ENCODE measurements at regions not wholly inside any gene's neighbourhood (a gene's known extent, or its start where the extent isn't known, plus 50 kb on each side); places are given as distances from the start of the nearest gene placed in this dataset.
"Not testable (repeated sequence)": the region's sequence is repeated elsewhere in the genome, so short reads cannot be mapped to it uniquely, and the experiment has no call there.

GRCh38 chr3:16077681-16078080 lies 96.8 kb upstream of the GALNT15 start:
- DNase-seq, result not testable (repeated sequence)

GRCh38 chr3:16079519-16079918 lies 95.0 kb upstream of the GALNT15 start:
- DNase-seq, result no peak

GRCh38 chr3:16081661-16082060 lies 92.8 kb upstream of the GALNT15 start:
- no peak for DNase-seq

DNA sequence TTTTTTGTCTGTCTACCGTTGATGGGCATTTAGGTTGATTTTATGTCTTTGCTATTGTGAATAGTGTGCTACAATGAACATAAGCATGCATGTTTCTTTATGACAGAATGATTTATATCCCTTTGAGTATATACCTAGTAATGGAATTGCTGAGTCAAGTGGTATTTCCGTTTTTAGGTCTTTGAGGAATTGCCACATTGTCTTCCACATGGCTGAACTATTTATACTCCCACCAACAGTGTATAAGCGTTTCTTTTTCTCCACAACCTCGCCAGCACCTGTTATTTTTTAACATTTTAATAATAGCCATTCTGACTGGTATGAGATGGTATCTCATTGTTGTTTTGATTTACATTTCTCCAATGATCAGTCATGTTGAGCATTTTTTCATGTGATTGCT lies 89.6 kb upstream of the GALNT15 start:
- DNase-seq, result no peak

DNA sequence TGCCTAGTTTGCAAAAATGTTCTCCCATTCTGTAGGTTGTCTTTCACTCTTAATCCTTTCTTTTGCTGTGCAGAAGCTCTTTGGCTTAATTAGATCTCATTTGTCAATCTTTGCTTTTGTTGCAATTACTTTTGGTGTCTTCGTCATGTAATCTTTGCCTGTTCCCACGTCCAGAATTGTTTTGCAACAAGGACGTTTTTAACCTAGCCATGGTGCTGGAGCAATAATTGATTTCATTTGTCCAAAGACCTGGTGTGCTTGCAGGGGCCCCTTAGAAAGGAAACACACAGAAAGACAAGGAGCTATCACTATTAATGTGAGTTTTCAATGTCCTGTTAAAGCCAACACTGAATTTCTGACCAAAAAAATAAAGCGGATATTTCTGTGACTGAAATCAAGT lies 89.1 kb upstream of the GALNT15 start:
- no peak for DNase-seq

DNA sequence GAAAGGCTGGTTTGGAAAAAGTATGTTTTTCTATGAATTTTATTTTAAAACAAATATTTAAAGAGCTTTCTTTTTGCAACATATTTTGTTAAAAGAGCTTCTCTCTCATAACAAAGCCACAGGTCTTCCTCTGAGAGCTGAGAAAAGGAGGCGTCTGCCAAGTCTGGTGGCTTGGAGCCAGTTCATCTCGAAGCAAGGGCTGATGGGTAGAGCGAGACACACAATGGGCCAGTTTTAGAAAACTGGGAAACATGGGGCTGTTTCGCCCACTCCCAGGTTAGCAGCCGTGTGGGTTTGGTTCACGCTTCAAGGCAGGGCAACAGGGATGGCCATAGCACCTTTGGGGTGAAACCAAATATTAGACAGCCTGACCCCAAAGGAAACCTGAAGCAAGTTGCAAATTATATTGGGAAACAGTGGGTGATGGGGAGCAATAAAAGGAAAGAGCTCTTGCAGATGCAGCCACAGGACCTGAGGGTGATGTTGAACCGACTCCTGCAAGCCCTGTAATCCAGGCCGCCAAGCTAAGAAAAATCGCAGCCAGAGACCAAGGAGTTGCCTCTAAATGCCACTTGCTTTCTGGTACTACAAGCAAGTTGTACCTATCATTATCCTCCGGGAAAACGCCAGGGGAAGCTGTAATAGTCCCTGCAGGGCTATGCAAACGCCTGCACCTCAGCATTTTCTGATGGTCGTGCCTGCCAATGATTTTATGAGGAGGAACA lies 88.4 kb upstream of the GALNT15 start:
- no peak for DNase-seq

- no peak for DNase-seq
These were observed 87.8 kb upstream of the GALNT15 start for GRCh38 chr3:16086690-16087089.

- DNase-seq, result no peak
These were observed 86.0 kb upstream of the GALNT15 start for GRCh38 chr3:16088496-16088895.

GRCh38 chr3:16089521-16089920 lies 85.0 kb upstream of the GALNT15 start:
- DNase-seq, result no peak

DNA sequence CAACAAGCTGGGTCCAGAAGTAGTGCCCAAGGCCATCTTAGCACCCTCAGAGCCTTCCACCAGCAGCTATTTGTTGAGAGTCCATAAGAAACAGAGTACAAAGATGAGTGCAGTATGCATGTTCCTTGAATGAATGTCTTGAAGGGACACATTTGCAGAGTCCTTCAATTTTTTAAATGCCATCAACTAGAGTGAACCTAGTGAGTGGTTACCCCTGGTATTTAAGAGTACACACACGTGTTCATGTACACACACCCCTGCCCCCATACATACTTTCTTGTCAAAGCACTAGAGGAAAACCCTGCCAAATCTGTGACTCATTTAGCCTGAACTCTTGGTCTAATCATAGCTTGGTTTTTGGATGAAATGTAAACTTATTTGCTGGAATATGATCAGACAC lies 84.5 kb upstream of the GALNT15 start:
- DNase-seq, result no peak

DNA sequence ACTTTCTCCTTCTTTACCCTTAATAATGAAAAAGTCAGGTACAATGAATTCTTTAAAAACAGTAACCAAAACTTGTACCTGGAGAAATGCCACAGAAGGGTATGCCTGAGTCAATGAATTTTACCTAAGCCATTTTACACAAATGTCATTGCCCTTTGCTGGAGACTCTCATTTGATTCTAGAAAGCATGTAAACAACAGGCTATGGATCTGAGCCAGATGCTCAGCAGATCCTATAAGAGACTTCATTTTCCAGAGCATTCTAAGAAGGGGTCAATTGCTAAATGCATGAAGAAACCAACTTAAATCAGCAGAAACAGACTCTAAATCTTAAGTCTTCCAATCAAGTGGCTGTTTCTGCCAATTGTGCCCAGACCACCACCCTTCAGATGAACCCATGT lies 83.8 kb upstream of the GALNT15 start:
- DNase-seq, result no peak

- no peak for DNase-seq
These were observed 81.6 kb upstream of the GALNT15 start for GRCh38 chr3:16092923-16093322.

GRCh38 chr3:16101295-16102186 lies 72.9 kb upstream of the GALNT15 start:
- DNase-seq, result no peak

DNA sequence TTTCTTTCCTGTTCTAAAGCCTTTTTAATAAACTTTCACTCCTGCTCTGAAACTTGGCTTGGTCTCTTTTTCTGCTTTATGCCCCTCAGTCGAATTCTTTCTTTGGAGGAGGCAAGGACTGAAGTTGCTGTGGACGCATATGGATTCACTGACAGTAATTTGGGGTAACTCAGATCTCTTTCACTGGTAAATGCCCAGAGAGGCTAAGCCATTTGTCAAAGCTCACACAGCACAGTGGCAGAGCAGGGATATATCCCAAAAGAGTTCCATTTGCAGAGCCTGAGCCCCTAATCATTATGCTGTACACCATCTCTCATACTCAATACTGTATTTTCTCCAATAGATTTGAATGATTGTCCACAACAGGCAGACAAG lies 72.3 kb upstream of the GALNT15 start:
- DNase-seq, result no peak

- no peak for DNase-seq
These were observed 71.5 kb upstream of the GALNT15 start for GRCh38 chr3:16102905-16103364.

DNA sequence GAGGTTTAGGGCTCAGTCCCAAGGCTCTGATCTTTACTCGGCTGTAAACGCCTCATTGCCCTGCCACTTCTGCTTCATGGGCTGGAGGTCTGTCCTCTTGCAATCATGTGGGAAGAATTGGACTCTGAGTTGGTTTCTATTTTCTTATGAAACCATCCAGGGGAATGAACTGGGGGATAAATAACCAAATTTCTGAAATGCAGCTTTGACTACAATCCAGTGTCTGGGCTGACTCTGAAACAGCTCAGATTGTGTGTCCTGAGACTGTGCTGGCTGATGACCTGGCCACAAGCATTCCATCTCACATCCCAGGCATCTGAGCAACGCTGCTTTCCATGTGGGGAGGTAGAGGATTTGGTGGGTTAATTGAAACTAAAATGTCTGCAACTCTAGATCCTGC lies 71.0 kb upstream of the GALNT15 start:
- DNase-seq, result no peak

DNA sequence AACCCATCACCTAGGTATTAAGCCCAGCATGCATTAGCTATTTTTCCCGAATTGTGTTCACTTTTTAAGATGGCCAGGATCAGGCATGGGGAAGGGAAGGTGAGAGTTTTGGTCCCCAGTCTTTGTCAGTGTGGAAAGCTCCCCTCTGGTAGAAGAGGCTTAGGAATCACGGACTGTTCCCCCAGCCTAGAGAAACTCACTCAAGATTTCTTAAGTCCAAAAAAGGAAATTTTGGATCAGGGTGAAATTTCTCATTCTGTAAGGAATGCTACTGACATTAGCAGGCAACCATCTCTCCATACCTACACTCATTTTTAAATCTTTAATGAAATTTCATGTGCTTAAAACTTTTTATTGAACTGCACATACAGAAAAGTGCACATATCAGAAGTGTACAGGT lies 70.3 kb upstream of the GALNT15 start:
- no peak for DNase-seq

DNA sequence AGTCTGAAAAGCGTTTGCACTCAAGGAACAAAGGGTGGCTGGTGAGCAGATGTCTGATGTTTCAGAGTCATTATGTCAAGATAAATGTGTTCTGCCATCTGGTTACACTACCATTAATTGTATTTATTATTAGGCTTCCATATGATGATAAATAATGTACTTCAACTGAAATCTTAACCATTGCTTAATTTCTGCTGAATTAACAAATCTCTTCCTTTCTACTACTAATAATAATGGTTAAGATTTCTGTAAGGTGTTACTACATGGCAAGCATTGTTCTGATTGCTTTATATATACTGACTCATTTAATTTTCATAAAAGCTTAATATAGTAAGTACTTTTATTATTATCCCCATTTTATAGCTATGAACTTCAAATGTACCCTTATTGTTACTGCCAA lies 68.4 kb upstream of the GALNT15 start:
- DNase-seq, result no peak

DNA sequence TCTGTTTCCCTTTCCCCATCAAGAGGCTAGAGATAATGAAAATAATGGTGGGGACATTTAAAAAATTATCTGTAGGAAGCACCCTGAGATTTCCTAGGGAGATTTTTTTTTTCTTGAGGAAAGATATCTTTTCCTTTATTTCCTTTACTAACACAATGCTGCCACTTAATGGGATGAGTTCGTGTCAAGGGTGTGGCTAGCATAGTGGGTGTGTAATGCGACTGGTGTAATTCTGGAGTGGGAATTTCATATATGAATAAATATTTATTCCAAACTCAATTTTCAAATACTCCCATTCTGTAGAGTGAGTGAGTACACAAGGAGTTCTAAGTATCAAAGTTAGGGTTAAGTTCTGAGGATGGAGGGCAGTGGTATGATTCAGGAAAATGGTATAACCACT lies 66.1 kb upstream of the GALNT15 start:
- DNase-seq, result no peak

DNA sequence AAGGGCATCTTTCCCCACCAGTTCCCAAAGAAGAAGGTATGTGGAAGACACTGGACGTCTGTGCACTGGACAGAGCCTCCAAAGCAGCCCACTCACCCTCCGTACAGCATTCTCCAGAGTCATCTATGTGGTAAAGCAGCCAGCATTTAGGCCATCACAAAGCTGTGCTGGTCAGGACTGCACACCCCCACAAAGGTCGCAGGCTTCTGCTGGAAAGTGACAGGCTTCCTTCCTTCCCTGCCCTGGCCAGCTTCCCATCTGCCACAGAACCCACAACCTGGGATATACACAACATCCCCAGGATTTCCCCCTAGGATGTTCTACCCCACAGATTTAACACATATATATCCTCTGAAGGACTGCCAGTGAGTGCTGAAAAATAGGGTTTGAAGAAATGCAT lies 64.6 kb upstream of the GALNT15 start:
- no peak for DNase-seq

- no peak for DNase-seq
These were observed 61.5 kb upstream of the GALNT15 start for GRCh38 chr3:16112910-16113504.

- no peak for DNase-seq
These were observed 60.8 kb upstream of the GALNT15 start for GRCh38 chr3:16113704-16114103.

- no peak for DNase-seq
These were observed 60.1 kb upstream of the GALNT15 start for GRCh38 chr3:16114429-16114828.

- no peak for DNase-seq
These were observed 59.5 kb upstream of the GALNT15 start for GRCh38 chr3:16114930-16115329.
